NCI-H1105 (cell line): ENCODE measurements at regions not wholly inside any gene's neighbourhood (a gene's known extent, or its start where the extent isn't known, plus 50 kb on each side); places are given as distances from the start of the nearest gene placed in this dataset.
"Not testable (repeated sequence)": the region's sequence is repeated elsewhere in the genome, so short reads cannot be mapped to it uniquely, and the experiment has no call there.

Experiments used
- DNase-seq: peaks from one replicate; lab custom pipeline; 2025; lab: John Stamatoyannopoulos, UW

DNA sequence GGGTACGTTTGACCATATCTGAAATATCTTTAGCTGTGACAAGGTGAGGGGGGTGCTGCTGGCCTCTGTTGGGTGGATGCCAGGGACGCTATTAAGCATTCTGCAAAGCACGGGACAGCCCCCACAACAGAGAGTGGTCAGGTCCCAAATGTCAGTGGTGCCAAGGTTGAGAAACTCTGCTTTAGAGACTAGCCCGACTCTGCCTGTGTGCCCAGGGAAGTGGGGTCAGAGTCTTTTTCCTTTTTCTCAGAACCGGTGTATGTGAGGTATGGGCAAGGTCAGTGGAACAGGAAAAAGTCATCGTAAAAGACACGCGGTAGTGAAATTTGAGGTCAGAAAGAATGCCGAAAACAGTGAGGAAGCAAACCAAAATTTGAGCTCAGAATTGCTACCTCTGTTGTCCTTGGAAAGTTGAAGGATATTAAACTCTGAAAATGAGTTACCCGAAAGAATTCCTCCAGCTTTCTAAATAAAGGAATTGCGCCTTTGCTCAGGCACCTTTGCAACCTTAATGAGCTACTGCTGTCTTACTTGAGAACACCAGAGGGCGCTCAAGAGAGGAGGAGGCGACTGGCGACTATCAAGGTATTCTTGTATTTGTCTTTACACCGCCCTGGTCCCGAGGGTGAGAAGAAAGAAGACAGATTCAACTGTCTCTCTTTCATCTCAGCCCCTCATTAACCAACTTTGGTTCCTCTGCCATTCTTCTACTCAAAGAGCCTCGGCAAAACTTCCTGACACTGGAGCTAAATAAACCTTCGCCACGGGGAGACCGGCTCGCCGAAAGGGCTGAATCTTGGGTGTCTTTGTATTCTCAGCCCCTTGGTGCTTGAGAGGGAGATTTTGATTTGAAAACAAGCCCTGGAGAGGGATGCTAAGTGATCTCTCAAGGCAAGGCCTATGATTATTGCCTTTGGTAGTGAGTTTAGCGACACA, 85.4 kb upstream of the OLIG2 start:
- peak; percentile 47 for DNase-seq

- no peak for DNase-seq
These were observed 84.5 kb upstream of the OLIG2 start for GRCh38 chr21:32941263-32941662.

DNA sequence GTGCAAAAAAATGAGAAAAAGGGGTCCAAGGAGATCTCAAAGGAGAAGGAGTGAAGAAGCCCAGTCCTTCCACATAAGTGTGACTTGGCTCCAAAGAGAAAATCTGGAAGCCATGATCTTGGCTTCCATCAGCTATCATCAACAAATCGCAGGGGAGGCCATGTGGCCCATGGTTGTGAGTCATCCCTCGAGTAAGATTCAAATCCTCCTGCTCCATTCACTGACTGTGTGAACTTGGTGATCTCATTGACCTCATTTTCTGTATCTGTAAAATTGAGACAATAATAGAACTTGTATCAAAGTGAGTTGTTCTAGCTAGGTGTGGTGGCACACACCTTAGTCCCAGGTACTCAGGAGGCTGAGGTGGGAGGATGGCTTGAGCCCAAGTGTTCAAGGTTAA, 79.1 kb upstream of the OLIG2 start:
- no peak for DNase-seq

DNA sequence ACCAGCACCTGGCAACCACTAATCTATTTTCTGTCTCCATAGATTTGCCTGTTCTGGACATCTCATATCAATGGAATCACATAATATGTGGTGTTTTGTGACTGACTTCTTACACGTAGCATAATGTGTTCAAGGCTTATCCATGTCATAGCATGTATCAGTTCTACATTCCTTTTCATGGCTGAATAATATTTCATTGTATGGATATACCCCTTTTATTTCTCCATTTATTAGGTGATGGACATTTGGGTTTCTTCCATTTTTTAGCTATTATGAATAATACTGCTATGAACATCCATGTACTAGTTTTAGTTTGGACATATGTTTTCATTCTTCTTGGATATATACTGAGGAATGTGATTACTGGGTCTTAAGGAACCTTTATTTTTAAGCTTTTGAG, 78.0 kb upstream of the OLIG2 start:
- no peak for DNase-seq

- DNase-seq, result no peak
These were observed 76.0 kb upstream of the OLIG2 start for GRCh38 chr21:32949701-32950100.

DNA sequence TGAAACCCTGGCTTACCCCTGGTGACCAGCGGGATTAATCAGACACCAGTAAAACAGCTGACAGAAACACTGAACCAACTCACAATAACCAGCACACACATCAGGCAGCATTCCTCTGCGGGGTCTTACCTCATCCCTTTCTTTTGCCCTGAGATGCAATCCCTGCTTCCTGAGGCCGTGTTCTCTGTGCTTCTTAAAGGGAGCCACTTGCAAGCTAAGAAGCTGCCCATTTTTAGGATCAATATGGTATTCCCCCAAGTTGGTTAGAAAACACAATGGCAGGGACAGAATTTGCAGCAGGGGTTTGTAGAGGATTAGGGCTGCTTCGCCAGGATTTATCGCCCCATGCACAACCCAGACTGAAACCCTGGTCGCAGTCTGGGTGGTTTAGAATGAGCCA, 74.7 kb upstream of the OLIG2 start:
- no peak for DNase-seq

- DNase-seq, result no peak
These were observed 71.4 kb upstream of the OLIG2 start for GRCh38 chr21:32954353-32954752.

DNA sequence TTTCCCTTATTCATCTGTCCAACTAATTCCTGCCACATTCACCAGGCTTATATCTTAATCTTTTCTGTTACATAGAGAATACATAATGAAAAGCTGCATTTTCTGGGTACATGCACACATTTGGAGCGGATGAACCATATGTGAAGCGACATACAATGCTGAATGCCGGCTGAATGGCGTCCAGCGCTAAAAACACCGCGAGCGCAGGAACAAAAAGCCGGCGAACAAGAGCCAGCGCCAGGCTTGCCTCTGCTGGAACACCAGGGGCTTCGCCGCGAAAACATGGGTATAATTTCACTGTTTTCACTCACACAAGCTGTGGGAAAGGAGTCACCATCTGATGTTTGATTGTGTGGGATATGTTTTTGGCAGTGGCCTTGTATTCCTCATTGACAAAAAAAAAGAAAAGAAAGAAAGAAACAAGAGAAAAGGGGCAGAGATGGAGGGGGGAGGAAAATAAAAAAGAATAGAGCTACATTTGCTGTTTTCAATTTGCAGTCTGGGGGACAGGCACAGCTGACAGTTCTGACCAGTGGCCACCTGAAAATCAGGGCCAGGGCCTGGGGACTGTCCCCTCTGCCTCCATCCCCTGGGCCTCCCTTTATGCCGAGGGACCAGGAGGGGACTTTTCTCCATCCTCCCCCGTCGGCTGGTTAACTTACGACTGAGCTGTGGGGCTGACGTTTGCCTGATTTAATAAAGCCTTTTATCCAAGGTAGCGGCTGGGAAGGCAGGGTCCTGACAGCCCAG, 70.2 kb upstream of the OLIG2 start:
- DNase-seq, result no peak

GRCh38 chr21:32956061-32956656, 69.6 kb upstream of the OLIG2 start:
- DNase-seq, result no peak

- DNase-seq, result peak; percentile 32
These were observed 68.2 kb upstream of the OLIG2 start for GRCh38 chr21:32957545-32957944.

GRCh38 chr21:32958288-32959002, 67.3 kb upstream of the OLIG2 start:
- no peak for DNase-seq

DNA sequence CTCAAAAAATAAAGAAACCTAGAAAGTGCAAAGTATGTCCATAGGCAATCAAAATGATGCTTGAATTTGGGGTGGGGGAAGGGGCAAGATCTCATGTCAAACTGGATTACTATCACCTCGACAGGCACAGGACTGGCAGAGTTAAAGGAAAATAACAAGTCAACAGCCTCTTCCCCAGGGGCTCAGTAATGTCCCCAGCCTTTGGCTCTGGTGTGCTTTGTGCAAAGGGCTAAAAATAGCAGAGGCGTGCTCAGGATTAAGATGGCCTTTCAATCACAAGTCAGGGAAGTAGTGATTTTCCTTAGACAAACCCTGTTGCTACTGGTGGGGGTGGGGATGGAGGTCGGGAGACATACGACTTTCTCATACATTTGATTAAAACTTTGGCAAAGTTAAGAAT, 63.5 kb upstream of the OLIG2 start:
- no peak for DNase-seq

DNA sequence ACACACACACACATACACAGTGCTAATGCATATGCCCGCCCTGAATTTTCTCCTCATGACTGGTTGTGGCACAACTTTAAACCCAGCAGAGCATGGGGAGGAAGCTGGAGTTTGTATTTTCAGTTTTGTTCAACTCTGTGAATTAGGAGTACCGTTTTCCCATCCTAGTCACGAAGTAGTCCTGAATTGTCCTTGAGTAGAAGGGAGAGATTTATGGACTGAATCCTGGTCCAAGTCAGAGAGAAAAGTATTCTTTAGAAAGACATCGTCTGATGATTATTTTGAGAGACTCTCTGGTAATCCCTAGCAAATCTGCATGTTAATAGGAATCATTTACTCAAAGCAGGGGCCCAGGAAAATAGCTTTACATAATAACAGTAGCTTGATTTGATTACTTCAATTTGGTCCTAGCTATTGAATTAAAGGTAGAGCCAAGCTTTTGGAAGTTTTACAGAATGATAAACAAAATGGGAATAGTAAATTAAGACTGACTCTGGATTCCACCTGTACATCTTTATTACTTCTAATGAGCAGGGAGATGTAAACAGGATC, 60.5 kb upstream of the OLIG2 start:
- no peak for DNase-seq

DNA sequence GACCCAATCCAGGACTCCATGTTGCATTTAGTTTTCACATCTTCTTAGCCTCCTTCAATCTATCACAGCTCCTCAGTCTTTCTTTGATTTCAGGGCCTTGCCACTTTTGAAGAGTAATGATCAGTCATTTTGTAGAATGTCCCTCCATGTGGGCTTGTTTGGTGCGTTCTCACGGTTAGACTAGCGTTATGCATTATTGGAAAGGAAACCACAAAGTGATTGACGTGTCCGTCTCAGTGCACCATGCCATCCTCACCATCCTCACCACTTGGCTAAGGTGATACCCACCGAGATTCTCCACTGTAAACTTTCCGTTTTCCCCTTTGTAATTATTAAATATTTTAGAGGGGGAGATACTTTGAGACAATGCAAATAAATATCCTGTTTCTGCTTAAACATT, 59.6 kb upstream of the OLIG2 start:
- DNase-seq, result no peak

GRCh38 chr21:32968103-32968502, 57.6 kb upstream of the OLIG2 start:
- not testable (repeated sequence) for DNase-seq

GRCh38 chr21:32974653-32975052, 51.1 kb upstream of the OLIG2 start:
- no peak for DNase-seq

DNA sequence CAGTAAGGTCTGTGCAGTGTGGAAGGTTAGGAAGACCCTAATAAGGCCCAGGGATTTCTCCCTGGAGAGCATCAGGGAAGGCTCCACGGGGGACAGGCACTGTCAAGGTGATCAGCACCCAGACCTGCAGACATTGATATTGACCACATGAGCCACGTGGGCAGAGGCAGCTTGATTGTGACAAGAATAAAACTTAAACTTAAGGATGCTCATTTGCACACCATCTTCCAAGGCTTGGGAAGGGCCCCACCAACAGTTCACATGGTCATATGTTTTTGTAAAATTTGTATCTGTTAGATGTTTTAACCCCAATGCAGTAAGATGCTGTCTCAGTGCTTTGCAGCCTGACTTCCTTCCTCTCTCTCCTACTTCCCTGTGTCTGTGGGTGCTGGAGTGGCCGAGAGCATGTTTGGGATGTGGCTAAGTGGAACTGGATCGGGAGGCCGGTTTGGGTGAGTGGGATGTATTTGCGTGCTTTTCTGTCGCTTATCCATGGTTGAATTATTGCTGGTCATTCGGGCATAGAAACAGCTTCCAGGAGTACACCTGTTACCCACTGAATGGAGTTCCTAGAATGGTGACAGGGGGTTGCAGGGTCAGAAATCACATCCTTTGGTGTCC, 49.8 kb upstream of the OLIG2 start:
- DNase-seq, result no peak
